ENCODE measurements at regions not wholly inside any gene's neighbourhood (a gene's known extent, or its start where the extent isn't known, plus 50 kb on each side); places are given as distances from the start of the nearest gene placed in this dataset.

GRCh38 chr3:10712121-10712520 is 103.9 kb upstream of the SLC6A11 start:
- TF ChIP-seq POLR2AphosphoS5 (IDR thresholded peaks at IDR 0.05; ENCODE audit: low read depth, low read length) (no peak), POLR2A (IDR thresholded peaks at IDR 0.05; ENCODE audit: low read depth, low read length) (no peak), TAF1 (IDR thresholded peaks at IDR 0.05; ENCODE audit: borderline replicate concordance, low read depth, low read length) (no peak)

All from GM12892 (cell line).